OCI-LY7 (cell line): ENCODE measurements at regions not wholly inside any gene's neighbourhood (a gene's known extent, or its start where the extent isn't known, plus 50 kb on each side); places are given as distances from the start of the nearest gene placed in this dataset.

Experiments used
- BruUV-seq: library from RNA; stranded (reverse); fragments of 400-500 nt; replicated peaks from 2 replicates; lab custom pipeline; 2021; lab: Mats Ljungman, UMichigan
- CTCF ChIA-PET: fragments of 300-600 bp; sonication (Branson Sonifier 250); formaldehyde crosslinking; loops from one replicate; lab custom pipeline; 2022; ENCODE audit warnings: antibody characterized with exemption; ENCODE audit not compliant: unreplicated experiment; lab: Charles Lee
- POLR2A ChIA-PET: fragments of 300-600 bp; sonication (Branson Sonifier 250); formaldehyde crosslinking; loops from one replicate; lab custom pipeline; 2022; ENCODE audit warnings: antibody characterized with exemption; lab: Charles Lee
- DNase-seq: peaks from one replicate; pipeline ENCODE4 v3.0.0-alpha.2; 2015; ENCODE audit warnings: low spot score
- H2AFZ ChIP-seq: fragments of 200-600 bp; sonication (generic), shearing (Covaris generic); 2 replicates; pipeline ENCODE4 v1.6.1; 2014; ENCODE audit warnings: mild to moderate bottlenecking, antibody characterized with exemption, low read length, moderate library complexity
- H3K27ac ChIP-seq: fragments of 200-600 bp; sonication (generic); 2 replicates; pipeline ENCODE4 v1.5.1; 2014; ENCODE audit warnings: mixed run types, low read depth, mild to moderate bottlenecking, moderate library complexity, low read length, inconsistent platforms; ENCODE audit not compliant: poor library complexity, severe bottlenecking
- H3K36me3 ChIP-seq: fragments of 200-600 bp; sonication (generic); 2 replicates; pipeline ENCODE4 v1.6.1; 2014; ENCODE audit warnings: mild to moderate bottlenecking, antibody characterized with exemption, low read length, moderate library complexity, mixed read lengths; ENCODE audit not compliant: insufficient read depth
- H3K4me1 ChIP-seq: fragments of 200-600 bp; sonication (generic); 2 replicates; pipeline ENCODE4 v1.5.1; 2014; ENCODE audit warnings: mild to moderate bottlenecking, low read length; ENCODE audit not compliant: insufficient read depth, poor library complexity, severe bottlenecking
- H3K4me2 ChIP-seq: fragments of 200-600 bp; sonication (generic); 2 replicates; pipeline ENCODE4 v1.6.1; 2014; ENCODE audit warnings: mild to moderate bottlenecking, low read length
- H3K4me3 ChIP-seq: fragments of 200-600 bp; sonication (generic); 2 replicates; pipeline ENCODE4 v1.5.1; 2014; ENCODE audit warnings: mild to moderate bottlenecking, low read depth, low read length; ENCODE audit not compliant: poor library complexity, severe bottlenecking
- H3K79me2 ChIP-seq: fragments of 200-600 bp; sonication (generic); 2 replicates; pipeline ENCODE4 v1.6.1; 2016; ENCODE audit warnings: low read depth, mild to moderate bottlenecking, low read length, moderate library complexity, mixed read lengths; ENCODE audit not compliant: insufficient read depth
- H3K9me2 ChIP-seq: fragments of 200-600 bp; sonication (generic); 2 replicates; pipeline ENCODE4 v1.6.1; 2016; ENCODE audit warnings: mild to moderate bottlenecking, low read length, mixed read lengths; ENCODE audit not compliant: insufficient read depth
- H3K9me3 ChIP-seq: fragments of 200-600 bp; sonication (generic); 2 replicates; pipeline ENCODE4 v1.6.1; 2014; ENCODE audit warnings: mild to moderate bottlenecking, mixed run types, low read length, mixed read lengths
- H4K20me1 ChIP-seq: fragments of 200-600 bp; sonication (generic); 2 replicates; pipeline ENCODE4 v1.6.1; 2014; ENCODE audit warnings: mild to moderate bottlenecking, antibody characterized with exemption, low read length, moderate library complexity, mixed read lengths; ENCODE audit not compliant: insufficient read depth
- EZH2phosphoT487 ChIP-seq: fragments of 200-600 bp; sonication (generic); IDR thresholded peaks from 2 replicates; pipeline ENCODE4 v1.6.1; 2018; ENCODE audit warnings: low read depth, borderline replicate concordance, mild to moderate bottlenecking, mixed run types, antibody characterized with exemption, low read length, moderate library complexity, mixed read lengths
- intact Hi-C: fragments of 100-400 bp; cut with micrococcal nuclease; formaldehyde crosslinking; loops from one replicate; pipeline ENCODE4 v1.10.0; 2022; ENCODE audit not compliant: unreplicated experiment
- TF ChIP-seq, protein P1 (sequence below): fragments of 200-600 bp; sonication (generic); conservative IDR thresholded peaks from 2 replicates; pipeline ENCODE4 v1.5.1; 2014; ENCODE audit warnings: mild to moderate bottlenecking, antibody characterized with exemption, low read length, moderate library complexity, mixed read lengths

DNA sequence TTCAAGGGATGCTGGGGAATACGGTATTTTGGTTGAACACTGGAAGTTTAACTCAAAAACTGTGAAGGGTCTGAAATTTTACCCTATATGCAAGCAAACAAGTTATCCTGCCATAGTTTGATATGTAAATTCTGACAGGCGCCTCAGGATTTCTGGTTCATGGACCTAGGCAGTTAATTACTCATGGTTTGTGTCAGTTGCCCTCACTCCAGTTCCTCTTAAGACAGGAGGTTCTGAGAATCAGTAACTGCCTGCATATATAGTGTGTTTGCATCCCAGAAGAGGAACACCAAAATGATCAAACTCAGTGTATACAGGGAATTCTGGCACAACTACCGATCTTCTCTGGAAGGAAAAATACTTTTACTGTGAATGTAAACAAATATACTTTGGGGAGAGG, 360.4 kb upstream of the NWD2 start:
- Histone ChIP-seq H3K4me1 (no peaks in the 10 kb centered on the region), H3K9me2 (no peaks in the 10 kb centered on the region), H3K79me2 (no peaks in the 10 kb centered on the region), H3K27ac (no peak overlapping the region), H4K20me1 (no peaks in the 10 kb centered on the region), H3K4me2 (no peak overlapping the region), H3K36me3 (no peaks in the 10 kb centered on the region), H3K4me3 (no peak overlapping the region), H2AFZ (no peak overlapping the region), H3K9me3 (no peaks in the 10 kb centered on the region)
- CTCF ChIA-PET, result no interaction called here
- no peak for DNase-seq
- POLR2A ChIA-PET, result interaction anchor here (0.6 kb wide), 1 partner anchor 1478 kb away, joined by 4 read pairs; no protein-coding TSS in a partner anchor
- BruUV-seq, result no TSS peak
- intact Hi-C loops, result no loop called here
- TF ChIP-seq EZH2phosphoT487, result no peak
- TF ChIP-seq, protein P1, sequence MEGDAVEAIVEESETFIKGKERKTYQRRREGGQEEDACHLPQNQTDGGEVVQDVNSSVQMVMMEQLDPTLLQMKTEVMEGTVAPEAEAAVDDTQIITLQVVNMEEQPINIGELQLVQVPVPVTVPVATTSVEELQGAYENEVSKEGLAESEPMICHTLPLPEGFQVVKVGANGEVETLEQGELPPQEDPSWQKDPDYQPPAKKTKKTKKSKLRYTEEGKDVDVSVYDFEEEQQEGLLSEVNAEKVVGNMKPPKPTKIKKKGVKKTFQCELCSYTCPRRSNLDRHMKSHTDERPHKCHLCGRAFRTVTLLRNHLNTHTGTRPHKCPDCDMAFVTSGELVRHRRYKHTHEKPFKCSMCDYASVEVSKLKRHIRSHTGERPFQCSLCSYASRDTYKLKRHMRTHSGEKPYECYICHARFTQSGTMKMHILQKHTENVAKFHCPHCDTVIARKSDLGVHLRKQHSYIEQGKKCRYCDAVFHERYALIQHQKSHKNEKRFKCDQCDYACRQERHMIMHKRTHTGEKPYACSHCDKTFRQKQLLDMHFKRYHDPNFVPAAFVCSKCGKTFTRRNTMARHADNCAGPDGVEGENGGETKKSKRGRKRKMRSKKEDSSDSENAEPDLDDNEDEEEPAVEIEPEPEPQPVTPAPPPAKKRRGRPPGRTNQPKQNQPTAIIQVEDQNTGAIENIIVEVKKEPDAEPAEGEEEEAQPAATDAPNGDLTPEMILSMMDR, result no peak

DNA sequence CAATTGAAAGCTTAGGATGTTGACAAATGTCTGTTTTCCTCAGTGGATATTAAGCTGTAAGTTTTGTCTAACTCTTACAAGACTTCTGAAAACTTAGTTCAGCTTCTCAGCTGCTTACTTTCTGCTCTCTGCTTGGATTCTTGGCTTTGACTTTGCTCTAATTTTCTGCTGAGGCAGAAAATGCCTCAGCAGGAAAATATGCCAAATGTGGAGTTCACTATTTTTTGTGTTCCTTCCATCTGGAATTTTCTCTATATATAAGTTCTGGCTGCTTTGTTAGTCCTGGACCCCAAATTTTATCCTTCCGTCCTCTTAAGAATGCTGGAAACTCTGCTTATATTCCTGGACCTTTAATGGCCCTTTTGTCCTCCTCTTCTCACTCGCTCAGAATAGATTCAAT, 352.6 kb upstream of the NWD2 start:
- Histone ChIP-seq H3K9me2 (no peaks in the 10 kb centered on the region), H3K9me3 (no peaks in the 10 kb centered on the region), H3K79me2 (no peaks in the 10 kb centered on the region), H3K36me3 (no peaks in the 10 kb centered on the region), H2AFZ (no peak overlapping the region), H3K27ac (no peak overlapping the region), H3K4me1 (no peaks in the 10 kb centered on the region), H3K4me2 (no peak overlapping the region), H3K4me3 (no peak overlapping the region), H4K20me1 (no peaks in the 10 kb centered on the region)
- intact Hi-C loops, result no loop called here
- DNase-seq, result no peak
- no peak for TF ChIP-seq EZH2phosphoT487
- TF ChIP-seq, protein P1, result no peak
- no TSS peak for BruUV-seq
- POLR2A ChIA-PET, result no interaction called here
- CTCF ChIA-PET, result no interaction called here

DNA sequence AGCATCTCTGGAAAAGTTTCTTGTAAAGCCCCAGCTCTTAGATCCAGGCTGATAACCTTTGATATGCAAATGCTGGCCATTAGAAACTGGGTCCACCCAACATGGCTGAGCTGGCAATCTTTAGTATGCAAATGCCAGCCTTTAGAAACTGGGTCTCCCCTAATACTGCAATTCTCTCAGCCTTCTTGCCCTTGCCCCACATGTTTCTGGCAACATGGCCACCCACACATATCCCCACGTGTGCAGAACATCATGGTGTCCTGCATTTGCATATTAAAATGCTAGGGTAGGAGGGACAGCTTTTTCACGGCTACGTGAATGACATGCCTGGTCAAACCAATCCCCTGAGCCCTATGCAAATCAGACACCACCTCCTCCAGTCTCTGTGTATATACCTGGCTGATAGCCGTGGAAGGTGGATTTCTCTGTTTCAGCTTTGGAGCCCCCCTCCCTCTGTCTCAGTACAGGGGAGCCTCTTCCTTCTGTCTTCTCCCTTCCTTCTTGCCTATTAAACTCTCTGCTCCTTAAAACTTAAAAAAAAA, 344.0 kb upstream of the NWD2 start:
- BruUV-seq, result no TSS peak
- no peaks in the 10 kb centered on the region for H3K36me3 ChIP-seq
- no peak for DNase-seq
- H3K4me3 ChIP-seq, result no peak overlapping the region
- no peaks in the 10 kb centered on the region for H3K9me3 ChIP-seq
- TF ChIP-seq, protein P1, result no peak
- TF ChIP-seq EZH2phosphoT487, result no peak
- no peak overlapping the region for H3K4me2 ChIP-seq
- ChIA-PET POLR2A (no interaction called here), CTCF (no interaction called here)
- H3K27ac ChIP-seq, result no peak overlapping the region
- H2AFZ ChIP-seq, result no peak overlapping the region
- no peaks in the 10 kb centered on the region for H3K4me1 ChIP-seq
- no peaks in the 10 kb centered on the region for H4K20me1 ChIP-seq
- H3K9me2 ChIP-seq, result no peaks in the 10 kb centered on the region
- intact Hi-C loops, result no loop called here
- no peaks in the 10 kb centered on the region for H3K79me2 ChIP-seq
